Stimulated activated CD8-positive, alpha-beta memory T cell treated with anti-CD3 and anti-CD28 coated beads, Interleukin-4, amount 100 ng/mL, for 4 hours (primary cell): ENCODE measurements at regions not wholly inside any gene's neighbourhood (a gene's known extent, or its start where the extent isn't known, plus 50 kb on each side); places are given as distances from the start of the nearest gene placed in this dataset.

Experiments used
- DNase-seq, 2 donors: peaks; one replicate each; pipeline ENCODE4 v3.0.0-alpha.2; 2020; ENCODE audit warnings: low read depth in 2 of 2, low spot score in 1 of 2

DNA sequence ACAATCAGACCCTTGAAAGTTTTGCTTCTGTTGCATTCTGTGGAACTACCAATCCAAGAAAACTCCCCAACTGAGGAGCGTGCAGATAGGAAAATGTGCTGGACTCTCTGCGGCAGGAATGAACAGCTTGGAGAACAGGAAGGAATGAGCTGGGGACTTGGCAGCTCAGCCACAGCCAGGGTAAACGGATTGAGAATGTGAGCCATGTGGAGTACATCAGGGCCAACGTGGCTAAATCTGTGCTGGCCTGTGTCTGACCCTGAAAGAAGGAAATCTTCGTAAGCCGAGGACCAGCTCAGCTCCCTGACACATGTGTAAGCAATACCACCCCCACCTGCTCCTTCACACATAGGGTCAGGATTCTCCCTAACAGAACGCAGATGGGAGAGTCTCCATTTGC lies 1023.7 kb downstream of the BCL11A start:
- DNase-seq = no peak

DNA sequence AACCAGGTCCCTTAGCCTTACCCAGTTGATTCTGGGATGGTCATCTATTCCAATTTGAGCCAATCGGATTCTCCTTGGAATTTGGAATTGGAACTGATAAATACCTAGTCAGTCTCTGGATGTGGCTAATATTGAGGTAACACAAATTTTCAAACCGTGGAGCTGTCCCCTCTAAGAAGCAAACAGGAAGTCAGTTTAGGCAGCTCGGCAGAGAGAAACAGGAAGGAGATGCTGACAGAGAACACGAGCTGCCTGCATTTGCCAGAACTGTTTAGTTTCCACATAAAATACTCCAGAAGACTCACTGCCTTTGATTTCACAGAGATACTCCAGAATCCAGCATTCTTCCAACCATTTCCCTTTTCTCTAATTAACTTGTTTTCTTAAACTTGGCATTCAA lies 1024.9 kb downstream of the BCL11A start:
- DNase-seq = no peak

DNA sequence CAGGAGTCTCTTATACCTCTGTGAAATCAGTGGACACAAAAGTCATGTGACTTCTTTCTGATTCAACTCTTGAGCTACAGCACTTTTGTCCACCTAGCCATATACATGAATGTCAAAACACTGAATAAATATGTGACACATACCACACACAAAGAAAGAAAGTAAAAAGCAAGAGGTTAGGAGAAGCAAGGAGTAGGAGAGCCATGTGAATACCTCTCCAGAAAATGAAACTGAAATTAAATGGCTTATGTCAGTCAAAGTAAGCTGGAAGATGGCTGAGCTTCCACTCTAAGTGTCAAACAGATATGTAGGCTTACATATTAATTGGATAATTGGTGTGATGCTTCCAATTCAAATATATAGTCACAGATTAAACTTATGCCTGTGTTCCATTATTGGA lies 1050.5 kb downstream of the BCL11A start:
- no peak for DNase-seq

DNA sequence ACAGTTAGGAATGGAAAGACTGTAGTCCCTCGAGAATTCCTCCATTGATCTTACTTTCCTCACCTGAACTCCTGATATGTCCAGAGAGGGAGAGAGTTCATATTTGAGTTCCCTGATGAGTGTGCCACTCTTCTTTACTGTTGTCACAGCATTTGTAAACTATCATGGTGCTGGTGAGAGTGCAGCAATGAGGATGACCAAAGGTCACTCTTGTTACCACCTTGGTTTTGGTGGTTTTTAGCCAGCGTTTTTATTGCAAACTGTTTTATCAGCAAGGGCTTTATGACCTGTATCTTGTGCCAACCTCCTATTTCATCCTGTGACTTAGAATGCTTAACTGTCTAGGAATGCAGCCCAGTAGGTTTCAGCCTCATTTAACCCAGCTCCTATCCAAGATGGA lies 1062.5 kb downstream of the BCL11A start:
- no peak for DNase-seq

DNA sequence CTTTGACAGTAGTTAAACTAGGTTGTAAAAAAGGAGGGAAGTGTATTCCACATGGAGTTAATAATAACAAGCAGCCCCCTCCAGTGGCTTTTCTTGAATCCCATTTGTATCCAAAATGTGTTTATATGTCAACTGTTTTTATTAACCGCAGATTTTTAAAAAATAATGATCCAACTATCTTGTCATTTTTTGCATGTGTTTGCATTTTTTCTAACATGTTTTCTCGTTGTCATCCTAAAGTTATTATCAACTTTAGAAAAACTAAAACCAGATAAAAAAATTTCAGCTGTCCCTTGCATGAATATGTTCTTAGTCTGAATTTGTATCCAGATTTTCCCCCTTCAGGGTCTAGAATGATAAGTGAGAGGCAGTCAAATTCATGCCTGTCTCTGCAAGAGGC lies 1063.3 kb downstream of the BCL11A start:
- DNase-seq = no peak

DNA sequence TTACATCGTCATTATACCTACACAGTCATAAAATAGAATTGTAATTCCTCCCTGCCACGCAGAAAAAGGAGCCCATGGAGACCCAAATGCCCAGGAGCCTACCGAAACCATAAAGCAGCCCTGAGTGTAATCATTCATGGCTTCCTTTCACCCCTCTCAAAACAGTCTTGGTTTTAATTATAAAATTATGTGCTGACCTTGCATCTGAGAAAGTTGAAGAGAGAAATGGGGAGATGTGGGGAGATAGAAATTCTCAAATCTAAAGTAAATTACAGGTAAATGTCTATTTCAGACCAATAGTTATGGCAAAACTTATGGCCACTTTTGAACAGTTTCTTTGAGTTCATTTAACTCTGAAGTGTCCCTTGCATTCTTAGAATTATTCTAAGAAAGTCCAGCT lies 1068.8 kb downstream of the BCL11A start:
- no peak for DNase-seq

DNA sequence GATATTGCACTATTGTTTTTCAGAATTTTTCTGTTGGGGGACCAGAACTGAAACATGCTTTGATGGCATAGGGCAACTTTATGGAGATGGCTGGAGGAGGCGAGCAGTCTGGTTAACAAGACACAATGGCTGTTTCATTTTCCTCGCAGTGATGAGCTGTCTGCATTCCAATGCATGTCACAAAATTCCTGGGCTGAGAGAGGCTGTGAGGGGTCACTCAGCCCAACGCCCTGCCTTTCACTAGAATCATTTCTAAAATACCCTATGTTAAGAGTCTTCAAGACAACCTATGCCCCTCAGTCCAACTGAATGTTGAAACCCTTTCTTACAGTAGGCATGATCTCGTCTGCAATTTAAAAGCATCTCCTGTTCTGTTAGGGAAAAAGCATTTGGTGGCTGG lies 1090.0 kb downstream of the BCL11A start:
- DNase-seq = no peak

DNA sequence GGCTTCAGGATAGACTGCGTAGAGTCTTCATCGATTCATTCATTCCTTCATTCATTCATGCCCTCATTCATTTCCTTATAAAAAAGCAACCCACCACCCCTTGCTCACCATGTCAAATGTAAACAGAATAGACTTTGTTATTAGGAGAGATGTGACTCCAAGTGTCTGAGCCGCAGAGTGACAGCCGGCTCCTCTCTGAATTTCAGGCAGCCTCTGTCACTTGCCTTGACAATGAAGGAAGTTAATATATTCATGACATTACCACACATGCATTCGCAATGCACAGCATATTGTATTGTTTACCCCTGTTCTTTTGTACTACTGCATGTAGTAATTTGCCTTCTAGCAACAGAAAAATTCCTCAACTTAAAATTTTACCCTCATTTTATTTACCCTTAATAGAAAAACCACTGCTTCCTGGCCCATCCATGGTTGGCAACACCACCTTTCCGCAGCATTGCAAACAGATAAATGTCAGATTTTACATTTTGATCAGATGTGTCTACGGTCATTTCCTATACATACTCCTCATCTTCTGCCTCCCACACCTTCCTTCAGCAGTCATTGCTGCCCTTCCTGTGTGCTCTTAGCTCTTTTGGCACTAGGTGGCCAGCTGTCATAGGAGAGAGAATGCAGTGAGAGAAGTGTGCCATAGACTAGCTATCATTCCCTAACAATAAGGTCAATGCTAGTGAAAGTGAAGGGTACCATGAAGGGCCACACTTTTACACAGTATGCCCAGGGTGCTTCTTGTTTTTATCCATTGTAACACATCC lies 1090.8 kb downstream of the BCL11A start:
- DNase-seq = no peak

DNA sequence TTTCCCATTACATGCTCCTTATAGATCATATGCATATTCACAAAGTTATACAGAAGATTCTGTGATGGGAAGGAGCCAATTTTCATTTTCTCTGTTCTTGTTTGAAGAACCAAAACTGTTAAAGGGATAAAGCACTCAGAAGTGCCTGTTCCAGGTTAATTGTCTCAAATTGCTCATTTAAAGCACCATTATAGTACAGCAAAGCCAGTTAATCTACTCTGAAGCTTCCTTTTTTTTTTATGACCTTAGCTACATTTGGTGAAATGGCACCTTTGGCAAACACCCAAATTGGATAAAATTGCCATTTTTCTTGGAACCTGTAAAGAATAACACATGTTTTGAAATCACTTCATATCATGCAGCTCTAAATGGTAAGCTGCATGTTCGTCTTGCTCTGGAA lies 1092.3 kb downstream of the BCL11A start:
- no peak for DNase-seq

DNA sequence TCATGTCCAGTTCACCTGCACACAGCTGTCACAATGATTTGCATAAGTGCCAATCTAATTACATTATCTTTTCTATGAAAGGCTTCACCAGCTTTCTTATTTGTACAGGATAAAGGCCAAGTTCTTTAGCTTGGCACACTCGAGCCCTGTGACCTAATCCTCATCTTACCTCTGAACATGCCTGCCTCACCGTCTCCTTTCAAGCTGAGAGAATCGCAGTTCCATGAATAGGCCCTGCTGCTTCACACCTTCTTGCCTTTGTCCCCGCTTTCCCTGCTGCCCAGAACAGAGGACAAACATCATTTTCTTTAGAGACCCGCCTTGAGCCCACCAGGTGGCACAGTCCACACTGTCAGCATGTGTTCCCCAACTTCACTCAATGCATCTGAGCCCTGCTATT lies 1094.7 kb downstream of the BCL11A start:
- no peak for DNase-seq

DNA sequence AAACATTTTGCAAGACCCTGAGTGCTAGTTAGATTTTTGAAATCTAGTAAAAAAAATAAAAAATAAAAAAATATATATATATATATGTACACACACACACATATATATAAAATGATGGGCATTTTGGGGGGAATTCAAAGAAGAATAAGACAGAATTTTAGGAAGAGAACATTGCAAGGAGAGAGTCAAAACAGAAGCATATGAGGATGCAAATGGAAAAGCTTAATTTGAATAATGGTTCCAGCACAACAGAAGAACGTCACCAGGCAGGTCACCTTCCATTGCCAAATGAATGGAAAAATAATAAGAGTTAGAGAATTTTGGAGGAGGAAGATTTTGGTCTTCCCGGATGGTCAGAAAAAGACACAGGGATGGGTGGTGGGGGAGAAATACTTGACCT lies 1097.2 kb downstream of the BCL11A start:
- no peak for DNase-seq

DNA sequence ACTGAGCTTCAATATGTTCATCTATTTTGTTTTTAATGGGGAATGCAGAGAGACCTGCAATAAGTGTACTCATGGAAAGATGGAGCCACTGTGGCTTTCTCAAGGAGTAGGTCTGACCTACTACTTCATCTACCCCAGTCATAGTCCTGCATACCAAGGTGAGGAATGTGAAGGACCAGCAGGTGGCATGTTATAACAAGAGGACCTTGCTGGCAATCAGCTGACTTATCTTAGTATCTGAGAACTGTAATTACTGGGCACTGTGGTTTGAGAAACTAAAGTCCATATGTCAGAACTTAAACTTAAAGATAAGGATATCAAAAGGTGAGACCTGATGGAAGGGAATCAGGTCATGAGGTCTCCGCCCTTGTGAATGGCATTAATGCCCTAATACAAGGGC lies 1104.2 kb downstream of the BCL11A start:
- no peak for DNase-seq

DNA sequence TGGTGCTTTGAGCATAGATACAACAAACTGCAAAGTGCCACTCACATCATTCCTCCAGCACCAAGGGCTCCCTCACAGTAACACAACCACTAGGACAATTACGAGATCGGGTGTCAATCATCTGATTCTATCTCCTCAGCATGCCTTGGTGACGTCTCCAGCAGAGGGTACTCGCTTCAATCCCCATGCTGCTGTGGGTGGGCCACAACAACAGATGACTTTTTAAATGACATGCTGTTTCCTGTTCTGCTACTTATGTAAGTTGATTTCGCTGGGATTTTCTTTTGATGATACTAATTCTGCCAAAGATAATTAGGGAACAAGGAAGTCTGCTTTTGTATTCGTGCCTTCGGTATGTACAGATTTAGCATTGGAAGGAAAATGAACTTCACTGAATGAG lies 1113.0 kb downstream of the BCL11A start:
- DNase-seq = no peak

DNA sequence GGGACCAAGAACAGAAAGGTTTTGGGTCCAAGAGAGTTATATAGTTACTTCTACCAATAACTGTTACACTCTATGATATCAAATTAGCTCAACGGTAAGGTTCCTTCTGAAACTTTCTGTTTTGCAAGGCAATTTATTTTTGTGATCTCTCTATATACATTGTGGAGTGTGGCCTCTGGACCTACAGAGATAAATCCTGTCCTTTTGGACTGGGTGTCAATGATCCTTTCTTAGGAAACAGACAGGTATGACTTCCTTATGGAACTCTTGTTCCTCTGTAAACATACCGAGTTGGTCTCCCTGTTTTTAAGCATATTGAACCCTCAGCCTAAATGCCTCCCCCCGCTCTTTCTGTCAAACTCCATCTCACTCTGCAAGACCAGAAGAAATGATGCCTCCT lies 1117.8 kb downstream of the BCL11A start:
- no peak for DNase-seq

DNA sequence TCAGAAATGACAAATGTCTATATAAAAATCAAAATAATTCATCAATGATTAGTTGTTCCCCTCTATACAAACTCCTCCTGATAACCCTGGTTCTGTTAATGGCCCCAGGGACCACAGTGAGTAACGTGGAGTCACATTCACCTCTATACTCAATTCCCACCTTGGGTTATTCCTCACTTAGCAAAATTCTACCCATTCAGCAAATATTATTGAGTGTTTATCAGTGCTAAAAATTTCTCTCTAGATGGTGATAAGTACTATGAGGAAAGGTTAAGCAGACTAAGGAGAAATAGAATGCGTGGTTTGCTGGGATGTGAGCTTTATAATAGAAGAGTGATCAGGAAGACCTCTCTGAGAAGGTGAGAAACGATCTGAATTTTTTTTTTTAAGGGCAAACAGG lies 1124.5 kb downstream of the BCL11A start:
- no peak for DNase-seq

DNA sequence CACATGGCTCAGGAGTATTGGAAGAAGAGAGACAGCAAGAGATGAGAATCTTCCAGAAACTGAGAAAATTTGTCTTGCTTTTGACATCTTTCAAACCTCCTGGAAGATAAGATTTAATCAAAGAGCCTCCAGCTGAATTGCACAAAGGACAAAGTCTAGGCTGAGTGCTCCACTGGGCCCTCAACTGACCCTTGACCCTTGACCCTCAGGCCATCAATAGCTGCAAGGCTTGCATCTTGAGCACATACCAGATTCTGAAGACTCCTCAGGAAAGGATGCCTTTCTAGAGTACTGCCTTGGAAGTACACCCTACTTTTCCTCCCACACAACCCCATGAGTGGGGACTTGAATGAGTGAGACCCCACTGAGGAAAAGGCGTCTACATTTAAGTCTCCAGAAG lies 1125.5 kb downstream of the BCL11A start:
- no peak for DNase-seq

DNA sequence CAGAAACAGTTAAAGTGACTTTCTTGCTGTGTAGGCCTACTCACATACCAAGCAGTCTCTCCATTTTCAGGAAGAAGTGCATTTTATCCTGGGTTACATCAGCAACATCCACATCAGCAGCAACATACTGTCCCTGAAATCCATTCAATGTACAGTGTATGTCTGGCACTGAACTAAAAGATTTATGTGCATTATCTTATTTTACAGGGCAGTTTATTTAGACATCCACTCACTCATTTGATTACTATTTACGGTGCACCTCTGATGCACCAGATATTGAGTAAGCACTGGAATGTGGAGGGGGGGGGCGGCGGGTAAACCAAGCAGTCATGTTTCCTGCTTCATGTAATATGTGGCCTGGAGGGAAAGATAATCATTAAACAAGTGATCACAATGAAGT lies 1128.2 kb downstream of the BCL11A start:
- DNase-seq = no peak

DNA sequence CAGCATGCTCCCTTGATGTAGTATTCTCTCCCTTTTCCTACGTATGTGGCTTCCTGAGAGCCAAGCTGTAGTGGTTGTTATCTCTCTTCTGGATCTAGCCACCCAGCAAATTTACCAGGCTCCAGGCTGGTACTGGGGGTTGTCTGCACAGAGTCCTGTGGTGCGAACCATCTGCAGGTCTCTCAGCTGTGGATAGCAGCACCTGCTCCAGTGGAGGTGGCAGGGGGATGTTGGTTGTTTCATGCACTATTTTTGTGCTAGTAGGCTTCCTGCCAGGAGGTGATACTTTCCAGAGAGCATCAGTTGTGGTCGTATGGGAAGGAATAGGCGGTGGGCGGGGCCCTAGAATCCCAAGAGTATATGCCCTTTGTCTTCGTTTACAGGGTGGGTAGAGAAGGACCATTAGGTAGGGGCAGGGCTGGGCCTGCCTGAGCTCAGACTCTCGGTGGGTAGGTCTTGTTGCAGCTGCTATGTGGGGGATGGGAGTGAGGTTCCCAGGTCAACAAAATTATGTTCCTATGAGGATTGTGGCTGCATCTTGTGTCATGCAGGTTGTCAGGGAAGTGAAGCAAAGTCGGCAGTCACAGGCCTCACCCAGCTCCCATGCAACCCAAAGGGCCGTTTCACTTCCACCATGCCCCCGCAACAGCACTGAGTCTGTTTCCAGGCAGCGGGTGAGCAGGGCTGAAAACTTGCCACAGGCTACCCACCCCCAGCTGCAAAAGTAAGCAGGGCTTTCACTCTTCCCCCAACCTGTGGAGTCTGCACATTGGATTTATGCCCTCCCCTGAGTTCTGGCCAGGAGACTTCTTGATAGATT lies 1139.5 kb downstream of the BCL11A start:
- DNase-seq = no peak

DNA sequence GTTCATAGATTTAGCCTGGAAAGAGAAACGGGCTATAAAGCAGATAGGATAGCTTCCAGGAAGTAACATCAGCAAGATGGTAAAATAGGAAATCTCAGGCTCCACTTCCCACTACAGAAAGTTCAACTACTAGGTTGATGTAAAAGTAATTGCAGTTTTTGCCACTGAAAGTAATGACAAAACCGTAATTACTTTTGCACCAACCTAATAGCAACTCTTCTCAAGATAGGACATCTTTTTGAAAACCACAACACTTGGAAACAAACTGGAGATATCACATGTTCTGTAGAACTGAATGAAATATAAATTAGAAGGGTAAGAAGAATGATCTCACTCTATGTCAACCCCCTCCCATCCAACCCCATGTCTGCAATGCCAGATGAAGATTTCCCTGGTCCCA lies 1154.3 kb downstream of the BCL11A start:
- no peak for DNase-seq

DNA sequence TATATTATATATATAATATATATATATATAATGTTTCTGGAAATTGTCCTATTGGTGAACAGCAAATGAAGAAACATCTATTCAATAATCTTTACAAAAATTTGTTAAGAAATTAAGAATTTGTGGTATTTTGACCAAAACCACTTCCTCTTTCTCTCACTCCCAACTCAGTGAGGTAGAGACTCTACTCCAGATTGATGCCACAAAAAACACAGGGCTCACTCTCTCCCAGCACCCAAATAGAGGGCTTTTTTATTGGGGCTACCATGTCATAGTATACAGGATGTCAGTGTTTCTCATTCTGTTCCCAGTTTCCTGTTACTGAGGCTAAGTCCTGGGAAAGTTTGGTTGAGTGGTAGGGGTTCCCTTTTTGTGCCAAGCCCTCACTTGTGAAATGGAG lies 1155.4 kb downstream of the BCL11A start:
- DNase-seq = no peak

DNA sequence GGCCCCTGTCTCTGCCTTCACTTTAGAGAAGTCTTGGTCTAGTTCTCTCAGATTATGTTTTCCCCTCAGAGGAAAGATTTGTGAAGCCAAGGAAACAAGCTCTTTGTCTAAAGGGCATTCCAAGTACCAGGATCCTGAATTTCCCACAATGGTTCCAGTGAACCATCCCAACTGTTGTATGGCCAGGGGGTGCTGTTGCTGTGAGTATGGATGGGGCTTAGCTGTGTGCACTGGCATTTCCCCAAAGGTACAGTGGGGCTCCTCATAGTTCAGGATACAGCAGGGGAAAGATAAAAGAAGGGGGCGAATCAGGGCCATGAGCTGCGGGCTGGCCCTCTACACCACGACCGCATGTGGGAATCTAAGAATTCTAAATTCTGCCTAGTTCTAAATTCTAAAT lies 1154.0 kb upstream of the FANCL start:
- no peak for DNase-seq

DNA sequence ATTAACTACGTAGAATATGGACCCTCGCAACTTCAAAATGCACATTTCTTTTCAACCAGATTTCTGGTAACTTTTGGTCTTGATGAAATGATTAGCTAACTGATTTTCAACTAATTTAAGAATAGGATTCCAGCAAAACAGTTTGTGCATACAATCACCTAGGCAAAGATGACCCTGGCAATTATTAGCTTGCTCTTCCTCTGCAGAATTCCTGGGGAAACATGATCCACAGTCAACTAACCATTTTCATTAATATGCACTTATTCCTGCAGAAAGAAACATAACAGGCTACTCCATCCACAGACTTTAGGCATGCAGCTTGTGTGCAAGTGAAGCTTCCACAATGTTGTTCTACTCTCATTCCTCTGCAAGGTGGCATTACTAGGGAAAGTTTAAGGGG lies 1150.8 kb upstream of the FANCL start:
- no peak for DNase-seq

DNA sequence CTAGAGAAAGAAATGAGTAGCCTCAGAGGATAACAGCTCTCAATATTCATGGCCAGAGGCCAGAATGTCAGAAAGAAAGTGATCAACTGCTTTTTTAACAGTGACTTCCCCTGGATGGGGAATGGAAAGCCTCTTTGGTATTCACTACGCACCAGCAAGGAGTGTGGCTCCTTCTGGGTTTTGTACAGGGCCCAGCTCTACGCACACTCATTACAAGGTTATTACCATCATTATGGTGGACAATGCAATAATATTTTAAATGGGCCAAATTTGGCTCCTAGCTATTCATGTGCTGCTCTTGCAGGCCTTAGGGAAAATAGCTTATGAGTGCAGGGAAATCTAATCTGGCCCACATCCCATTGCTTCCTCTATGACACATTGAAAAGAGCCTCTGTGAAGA lies 1149.5 kb upstream of the FANCL start:
- DNase-seq = no peak
